ENCODE measurements at regions not wholly inside any gene's neighbourhood (a gene's known extent, or its start where the extent isn't known, plus 50 kb on each side); places are given as distances from the start of the nearest gene placed in this dataset.

- no peak for TF ChIP-seq CTCF (IDR thresholded peaks at IDR 0.05)
- no peaks in the 10 kb centered on the region for H3K4me1 ChIP-seq (ENCODE audit: control insufficient read depth in 1 of 2, insufficient read depth in 1 of 2, low read depth in 1 of 2, low read length in 1 of 2)
- H3K9me3 ChIP-seq: no peaks in the 10 kb centered on the region
- H3K27ac ChIP-seq: no peak overlapping the region
- H3K4me3 ChIP-seq (ENCODE audit: low read depth in 1 of 2, low read length in 1 of 2): no peak overlapping the region
- H3K36me3 ChIP-seq: no peaks in the 10 kb centered on the region
- no peaks in the 10 kb centered on the region for H3K27me3 ChIP-seq
These were observed 509.8 kb downstream of the CENPC start for GRCh38 chr4:67035501-67035900.

GRCh38 chr4:67030636-67031035 lies 514.7 kb downstream of the CENPC start:
- TF ChIP-seq CTCF (IDR thresholded peaks at IDR 0.05): no peak
- Histone ChIP-seq H3K9me3 (no peaks in the 10 kb centered on the region), H3K36me3 (no peaks in the 10 kb centered on the region), H3K27ac (no peak overlapping the region), H3K4me1 (ENCODE audit: control insufficient read depth in 1 of 2, insufficient read depth in 1 of 2, low read depth in 1 of 2, low read length in 1 of 2) (no peaks in the 10 kb centered on the region), H3K27me3 (no peaks in the 10 kb centered on the region), H3K4me3 (ENCODE audit: low read depth in 1 of 2, low read length in 1 of 2) (no peak overlapping the region)

DNA sequence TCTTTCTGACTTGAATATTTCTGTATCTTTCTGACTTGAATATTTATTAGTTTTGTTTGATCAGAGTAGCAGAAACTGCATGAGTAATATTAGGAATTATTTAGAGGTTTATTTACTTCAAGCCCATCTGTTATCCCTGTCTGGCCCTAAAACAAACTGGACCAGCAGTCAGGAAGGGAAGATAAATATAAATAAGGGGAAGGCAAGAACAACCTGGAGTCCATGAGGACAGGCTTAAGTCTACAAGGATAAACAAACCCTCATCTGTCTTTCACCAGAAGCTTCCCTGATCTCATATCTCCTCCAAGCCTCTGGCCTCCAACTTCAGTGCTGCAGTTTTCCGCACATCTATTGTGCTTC lies 524.9 kb downstream of the CENPC start:
- no peaks in the 10 kb centered on the region for H3K27me3 ChIP-seq
- H3K36me3 ChIP-seq: no peaks in the 10 kb centered on the region
- H3K4me1 ChIP-seq (ENCODE audit: control insufficient read depth in 1 of 2, insufficient read depth in 1 of 2, low read depth in 1 of 2, low read length in 1 of 2): no peaks in the 10 kb centered on the region
- no peaks in the 10 kb centered on the region for H3K9me3 ChIP-seq
- H3K4me3 ChIP-seq (ENCODE audit: low read depth in 1 of 2, low read length in 1 of 2): no peak overlapping the region
- H3K27ac ChIP-seq: no peak overlapping the region
- TF ChIP-seq CTCF (IDR thresholded peaks at IDR 0.05): no peak

- H3K9me3 ChIP-seq: no peaks in the 10 kb centered on the region
- no peaks in the 10 kb centered on the region for H3K27me3 ChIP-seq
- H3K4me1 ChIP-seq (ENCODE audit: control insufficient read depth in 1 of 2, insufficient read depth in 1 of 2, low read depth in 1 of 2, low read length in 1 of 2): no peaks in the 10 kb centered on the region
- H3K4me3 ChIP-seq (ENCODE audit: low read depth in 1 of 2, low read length in 1 of 2): no peak overlapping the region
- no peaks in the 10 kb centered on the region for H3K36me3 ChIP-seq
- no peak overlapping the region for H3K27ac ChIP-seq
- TF ChIP-seq CTCF (IDR thresholded peaks at IDR 0.05): no peak
These were observed 525.4 kb downstream of the CENPC start for GRCh38 chr4:67019686-67020437.

DNA sequence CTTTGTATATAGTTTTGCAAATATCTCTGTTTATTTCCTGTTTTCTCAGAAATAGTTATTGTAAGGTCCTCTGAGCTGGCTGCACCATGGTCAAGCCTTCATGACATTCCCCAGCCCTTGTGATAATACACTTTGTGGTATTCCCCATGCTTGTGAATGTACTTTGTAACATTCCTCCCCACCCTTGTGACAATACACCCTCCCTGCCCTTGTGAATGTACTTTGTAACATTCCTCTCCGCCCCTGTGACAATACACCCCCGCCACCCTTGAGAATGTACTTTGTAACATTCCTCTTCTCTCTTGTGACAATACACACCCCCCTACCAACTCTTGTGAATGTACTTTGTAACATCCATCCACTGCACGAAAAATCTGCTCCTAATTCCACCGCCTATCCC lies 530.7 kb downstream of the CENPC start:
- H3K27me3 ChIP-seq: no peaks in the 10 kb centered on the region
- no peaks in the 10 kb centered on the region for H3K36me3 ChIP-seq
- H3K4me1 ChIP-seq (ENCODE audit: control insufficient read depth in 1 of 2, insufficient read depth in 1 of 2, low read depth in 1 of 2, low read length in 1 of 2): no peaks in the 10 kb centered on the region
- no peaks in the 10 kb centered on the region for H3K9me3 ChIP-seq
- H3K27ac ChIP-seq: no peak overlapping the region
- no peak overlapping the region for H3K4me3 ChIP-seq (ENCODE audit: low read depth in 1 of 2, low read length in 1 of 2)
- no peak for TF ChIP-seq CTCF (IDR thresholded peaks at IDR 0.05)
